ENCODE measurements at regions not wholly inside any gene's neighbourhood (a gene's known extent, or its start where the extent isn't known, plus 50 kb on each side); places are given as distances from the start of the nearest gene placed in this dataset.

DNA sequence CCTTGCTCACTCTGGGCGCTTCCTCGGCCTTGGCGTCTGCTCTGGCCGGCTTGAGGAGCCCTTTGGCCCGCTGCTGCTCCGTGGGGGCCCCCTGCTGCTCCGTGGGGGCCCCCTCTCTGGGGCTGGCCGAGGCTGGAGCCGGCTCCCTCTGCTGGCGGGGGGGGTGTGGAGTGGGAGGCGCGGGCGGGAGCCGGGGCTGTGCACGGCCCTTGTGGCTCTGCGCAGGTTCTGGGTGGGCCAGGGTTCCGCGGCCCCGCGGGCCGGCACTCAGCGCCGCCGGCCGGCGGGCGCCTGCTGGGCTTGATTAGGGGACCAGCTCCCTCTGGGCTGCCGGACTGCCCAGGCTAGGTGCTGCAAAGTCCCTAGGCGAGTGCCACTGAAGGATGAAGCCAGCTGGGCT is 436.2 kb downstream of the SLITRK6 start:
- ChIA-PET POLR2A (ENCODE audit: unreplicated experiment) (no interaction called here), CTCF (no interaction called here)
- Histone ChIP-seq H2AFZ (no peak overlapping the region), H3K36me3 (ENCODE audit: low read depth) (no peaks in the 10 kb centered on the region), H3K4me2 (no peak overlapping the region), H3K4me3 (no peak overlapping the region), H3K27ac (no peak overlapping the region), H3F3A (ENCODE audit: insufficient read depth, low read depth) (no peaks in the 10 kb centered on the region), H3K9me2 (ENCODE audit: insufficient read depth) (no peaks in the 10 kb centered on the region), H3K4me1 (replicated peaks; ENCODE audit: insufficient read depth) (no peaks in the 10 kb centered on the region), H3K79me2 (ENCODE audit: low read depth) (no peaks in the 10 kb centered on the region), H3K27me3 (ENCODE audit: insufficient read depth, low read depth) (no peaks in the 10 kb centered on the region), H4K20me1 (ENCODE audit: insufficient read depth) (no peaks in the 10 kb centered on the region), H3K9me3 (ENCODE audit: insufficient read depth, low read depth) (no peaks in the 10 kb centered on the region; the same call in 1 of the 2 replicates)
- no peak for DNase-seq
- intact Hi-C loops (cut with micrococcal nuclease; ENCODE audit: unreplicated experiment), result no loop called here
- no TSS peak for BruUV-seq (replicated peaks)
- TF ChIP-seq, protein P1, sequence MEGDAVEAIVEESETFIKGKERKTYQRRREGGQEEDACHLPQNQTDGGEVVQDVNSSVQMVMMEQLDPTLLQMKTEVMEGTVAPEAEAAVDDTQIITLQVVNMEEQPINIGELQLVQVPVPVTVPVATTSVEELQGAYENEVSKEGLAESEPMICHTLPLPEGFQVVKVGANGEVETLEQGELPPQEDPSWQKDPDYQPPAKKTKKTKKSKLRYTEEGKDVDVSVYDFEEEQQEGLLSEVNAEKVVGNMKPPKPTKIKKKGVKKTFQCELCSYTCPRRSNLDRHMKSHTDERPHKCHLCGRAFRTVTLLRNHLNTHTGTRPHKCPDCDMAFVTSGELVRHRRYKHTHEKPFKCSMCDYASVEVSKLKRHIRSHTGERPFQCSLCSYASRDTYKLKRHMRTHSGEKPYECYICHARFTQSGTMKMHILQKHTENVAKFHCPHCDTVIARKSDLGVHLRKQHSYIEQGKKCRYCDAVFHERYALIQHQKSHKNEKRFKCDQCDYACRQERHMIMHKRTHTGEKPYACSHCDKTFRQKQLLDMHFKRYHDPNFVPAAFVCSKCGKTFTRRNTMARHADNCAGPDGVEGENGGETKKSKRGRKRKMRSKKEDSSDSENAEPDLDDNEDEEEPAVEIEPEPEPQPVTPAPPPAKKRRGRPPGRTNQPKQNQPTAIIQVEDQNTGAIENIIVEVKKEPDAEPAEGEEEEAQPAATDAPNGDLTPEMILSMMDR (conservative IDR thresholded peaks at IDR 0.05), result no peak

DNA sequence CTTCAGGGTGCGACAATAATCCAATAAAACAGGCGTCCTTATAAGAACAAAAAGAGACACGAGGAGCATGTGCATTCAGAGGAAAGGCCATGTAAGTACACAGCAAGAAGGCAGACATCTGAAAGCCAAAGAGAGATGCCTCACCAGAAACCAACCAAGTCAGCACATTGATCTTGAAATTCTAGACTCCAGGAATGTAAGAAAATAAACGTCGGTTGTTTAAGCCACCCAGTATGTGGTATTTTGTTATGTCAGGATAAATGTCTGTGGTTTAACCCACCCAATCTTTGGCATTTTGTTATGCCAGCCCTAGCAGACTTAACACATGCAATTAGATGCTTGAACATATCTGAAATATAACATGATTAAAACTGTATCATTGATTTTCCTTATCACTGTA is 452.0 kb downstream of the SLITRK6 start:
- no peak for TF ChIP-seq EZH2 (IDR thresholded peaks at IDR 0.05; ENCODE audit: low read depth)
- TF ChIP-seq, protein P1 (conservative IDR thresholded peaks at IDR 0.05), result no peak
- no peaks in the 10 kb centered on the region; the same call in 1 of the 2 replicates for H3K9me2 ChIP-seq (ENCODE audit: insufficient read depth)
- H3K4me1 ChIP-seq (replicated peaks; ENCODE audit: insufficient read depth), result no peaks in the 10 kb centered on the region
- 0 out of 2 replicates have a peak overlapping the region, but pooled peaks have one; percentile 44 for H2AFZ ChIP-seq
- H3K9me3 ChIP-seq (ENCODE audit: insufficient read depth, low read depth), result no peaks in the 10 kb centered on the region
- no peaks in the 10 kb centered on the region for H3K36me3 ChIP-seq (ENCODE audit: low read depth)
- no peak overlapping the region for H3K4me3 ChIP-seq
- H3F3A ChIP-seq (ENCODE audit: insufficient read depth, low read depth), result no peaks in the 10 kb centered on the region
- H3K79me2 ChIP-seq (ENCODE audit: low read depth), result no peaks in the 10 kb centered on the region
- no peak for DNase-seq
- no TSS peak for BruUV-seq (replicated peaks)
- peaks cover 3% of the 10 kb centered on the region; the same call in 1 of the 2 replicates for H4K20me1 ChIP-seq (ENCODE audit: insufficient read depth)
- H3K27ac ChIP-seq, result no peak overlapping the region
- H3K27me3 ChIP-seq (ENCODE audit: insufficient read depth, low read depth), result no peaks in the 10 kb centered on the region
- intact Hi-C loops (cut with micrococcal nuclease; ENCODE audit: unreplicated experiment), result no loop called here
- ChIA-PET CTCF (no interaction called here), POLR2A (ENCODE audit: unreplicated experiment) (no interaction called here)
- no peak overlapping the region for H3K4me2 ChIP-seq

DNA sequence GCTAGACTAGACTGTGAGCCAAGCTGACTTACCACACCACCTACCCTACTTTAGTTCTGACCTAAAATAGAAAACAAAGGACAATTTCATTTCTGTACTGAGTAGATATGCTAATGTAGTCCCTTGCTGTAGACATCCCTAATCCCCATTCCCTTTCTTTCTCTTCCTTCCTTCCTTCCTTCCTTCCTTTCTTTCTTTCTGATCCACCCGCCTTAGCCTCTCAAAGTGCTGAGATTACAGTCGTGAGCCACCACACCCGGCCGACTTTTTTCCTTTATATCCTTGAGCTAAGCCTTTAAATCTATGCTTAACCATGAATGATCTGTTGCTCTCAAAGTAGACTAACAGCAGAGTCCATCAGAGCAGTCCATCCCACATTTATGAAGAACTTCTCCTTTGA is 465.0 kb downstream of the SLITRK6 start:
- H3K36me3 ChIP-seq (ENCODE audit: low read depth), result no peaks in the 10 kb centered on the region
- ChIA-PET CTCF (no interaction called here), POLR2A (ENCODE audit: unreplicated experiment) (no interaction called here)
- intact Hi-C loops (cut with micrococcal nuclease; ENCODE audit: unreplicated experiment), result no loop called here
- no peak overlapping the region for H3K4me3 ChIP-seq
- H3K4me2 ChIP-seq, result no peak overlapping the region
- H3K9me2 ChIP-seq (ENCODE audit: insufficient read depth), result no peaks in the 10 kb centered on the region; the same call in 1 of the 2 replicates
- no peaks in the 10 kb centered on the region for H3K4me1 ChIP-seq (replicated peaks; ENCODE audit: insufficient read depth)
- no peaks in the 10 kb centered on the region for H3K9me3 ChIP-seq (ENCODE audit: insufficient read depth, low read depth)
- no peaks in the 10 kb centered on the region for H3F3A ChIP-seq (ENCODE audit: insufficient read depth, low read depth)
- no peaks in the 10 kb centered on the region for H3K79me2 ChIP-seq (ENCODE audit: low read depth)
- DNase-seq, result no peak
- BruUV-seq (replicated peaks), result no TSS peak
- no peak overlapping the region for H2AFZ ChIP-seq
- TF ChIP-seq, protein P1 (conservative IDR thresholded peaks at IDR 0.05), result no peak
- no peak for TF ChIP-seq EZH2 (IDR thresholded peaks at IDR 0.05; ENCODE audit: low read depth)
- no peak overlapping the region for H3K27ac ChIP-seq
- H4K20me1 ChIP-seq (ENCODE audit: insufficient read depth), result no peaks in the 10 kb centered on the region
- H3K27me3 ChIP-seq (ENCODE audit: insufficient read depth, low read depth), result no peaks in the 10 kb centered on the region

Data from PC-9 (cell line).